HG02943 (cell line): ENCODE measurements at regions not wholly inside any gene's neighbourhood (a gene's known extent, or its start where the extent isn't known, plus 50 kb on each side); places are given as distances from the start of the nearest gene placed in this dataset.
"Not testable (repeated sequence)": the region's sequence is repeated elsewhere in the genome, so short reads cannot be mapped to it uniquely, and the experiment has no call there.

Experiments
- ATAC-seq: cut with Tn5 transposase; IDR thresholded peaks from one replicate; pipeline ENCODE4 v1.9.1; 2021; ENCODE audit warnings: mild to moderate bottlenecking, low read depth, moderate library complexity; ENCODE audit not compliant: unreplicated experiment

DNA sequence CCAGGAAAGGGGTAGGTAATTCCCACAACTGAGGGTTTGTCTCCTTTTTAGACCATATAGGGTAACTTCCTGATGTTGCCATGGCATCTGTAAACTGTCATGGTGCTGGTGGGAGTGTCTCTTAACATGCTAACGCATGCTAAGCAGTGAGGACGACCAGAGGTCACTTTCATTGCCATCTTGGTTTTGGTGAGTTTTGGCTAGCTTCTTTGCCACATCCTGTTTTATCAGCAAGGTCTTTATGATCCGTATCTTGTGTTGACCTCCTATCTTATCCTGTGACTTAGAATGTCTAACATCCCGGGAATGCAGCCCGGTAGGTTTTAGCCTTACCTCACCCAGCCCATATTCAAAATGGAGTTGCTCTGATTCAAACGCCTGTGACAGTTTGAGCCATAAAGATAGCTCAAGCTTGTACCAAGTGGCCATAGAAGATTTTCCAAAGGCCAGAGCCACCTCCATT, 176.0 kb upstream of the NAMPT start:
- no peak for ATAC-seq

DNA sequence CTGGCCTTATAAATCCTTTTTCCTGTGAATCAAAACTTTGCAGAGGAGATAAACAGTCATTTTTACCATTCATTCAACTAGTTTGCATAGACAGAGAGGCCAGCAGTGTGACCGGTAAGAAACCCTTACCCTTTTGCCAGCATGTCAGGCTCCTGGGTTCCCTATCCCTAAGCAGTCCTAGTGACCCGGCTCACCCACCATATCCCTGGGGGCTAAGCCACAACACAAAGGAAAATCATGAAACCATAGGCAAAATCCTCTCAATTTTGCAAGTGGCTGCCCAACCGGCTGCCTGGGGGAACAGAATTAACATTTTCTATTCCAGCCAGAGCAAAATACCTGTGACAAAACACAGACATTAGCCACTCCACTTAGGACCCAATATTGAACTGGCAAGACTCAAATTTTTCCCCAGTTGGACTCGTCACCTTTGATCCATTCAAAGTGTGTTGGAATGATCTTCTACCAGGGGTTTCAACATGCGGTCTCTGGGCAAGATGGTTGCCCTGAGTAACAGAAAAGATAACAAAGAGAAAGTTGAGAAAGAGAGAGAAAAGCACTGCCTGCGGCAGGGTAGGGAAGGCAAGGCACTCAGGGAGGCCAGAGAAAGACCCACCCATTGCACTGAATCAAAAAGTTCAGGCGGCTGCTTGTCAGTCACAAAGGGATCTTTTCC, 174.8 kb upstream of the NAMPT start:
- ATAC-seq, result no peak

DNA sequence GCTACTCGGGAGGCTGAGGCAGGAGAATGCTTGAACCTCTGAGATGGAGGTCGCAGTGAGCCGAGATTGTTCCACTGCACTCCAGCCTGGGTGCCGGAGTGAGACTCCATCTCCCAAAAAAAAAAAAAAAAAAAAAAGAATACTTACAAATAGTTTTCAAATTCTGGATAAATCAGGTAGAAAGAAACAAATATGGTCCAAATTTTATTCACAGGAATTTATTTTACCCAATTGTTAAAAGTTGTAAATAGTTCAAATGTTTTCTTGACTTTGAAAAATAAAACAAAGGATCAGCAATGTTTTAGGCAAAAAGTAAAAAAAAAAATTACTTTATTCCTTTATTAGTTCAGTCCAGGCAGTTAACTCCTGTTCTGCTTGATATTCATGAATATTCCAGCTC, 172.9 kb upstream of the NAMPT start:
- ATAC-seq, result no peak

DNA sequence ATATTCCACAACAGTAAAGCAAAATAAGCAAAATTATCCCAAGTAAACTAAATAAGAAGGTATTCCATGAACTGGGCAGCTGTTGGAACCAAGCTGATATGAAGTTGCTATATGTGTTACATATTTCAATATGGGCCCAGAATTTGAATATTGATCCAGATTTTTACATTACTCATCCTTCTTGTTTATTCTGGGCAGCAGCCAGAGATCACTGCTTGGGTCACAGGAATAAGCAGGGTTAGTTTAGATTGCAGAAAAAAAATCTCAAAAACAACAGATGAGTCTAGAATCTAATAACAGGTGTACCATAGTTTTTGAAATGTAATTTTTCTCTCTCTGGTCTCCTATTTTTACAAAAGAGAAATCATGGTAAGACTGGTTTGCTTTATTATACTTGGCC, 171.5 kb upstream of the NAMPT start:
- no peak for ATAC-seq

DNA sequence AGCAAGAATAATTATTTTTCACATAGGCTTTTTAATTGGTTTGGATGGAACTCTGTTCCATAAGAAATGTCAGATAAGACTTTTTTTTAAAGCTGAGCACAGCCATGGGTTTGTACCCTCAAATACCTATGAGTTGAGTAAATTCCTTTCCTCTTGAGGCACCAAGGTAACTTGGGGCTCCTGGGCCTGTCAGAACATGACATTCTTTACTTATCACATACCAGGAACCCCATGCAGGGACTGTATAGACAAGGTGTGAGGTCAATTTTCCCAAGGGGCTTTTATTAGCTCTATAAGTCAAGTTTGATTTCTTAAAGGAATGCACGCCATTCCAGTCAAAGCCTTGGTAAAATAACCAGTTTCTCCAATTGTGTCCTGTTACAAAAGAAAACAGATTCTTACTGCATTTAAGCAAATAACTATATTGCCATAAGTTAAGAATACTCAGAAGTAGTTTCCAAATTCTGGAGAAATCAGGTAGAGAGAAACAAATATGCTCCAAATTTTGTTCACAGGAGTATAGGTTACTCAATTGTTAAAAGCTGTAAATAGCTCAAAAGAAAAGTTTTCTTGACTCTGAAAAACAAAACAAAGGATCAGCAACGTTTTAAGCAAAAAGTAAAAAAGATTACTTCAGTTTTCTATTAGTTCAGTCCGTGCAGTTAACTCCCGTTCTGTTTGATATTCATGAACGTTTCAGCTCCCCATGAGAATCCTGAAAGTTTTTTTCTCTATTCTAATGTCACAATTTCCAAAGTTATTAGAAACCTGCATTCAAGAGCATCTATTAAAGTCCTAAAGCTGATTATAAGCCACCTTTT, 167.5 kb upstream of the NAMPT start:
- no peak for ATAC-seq

DNA sequence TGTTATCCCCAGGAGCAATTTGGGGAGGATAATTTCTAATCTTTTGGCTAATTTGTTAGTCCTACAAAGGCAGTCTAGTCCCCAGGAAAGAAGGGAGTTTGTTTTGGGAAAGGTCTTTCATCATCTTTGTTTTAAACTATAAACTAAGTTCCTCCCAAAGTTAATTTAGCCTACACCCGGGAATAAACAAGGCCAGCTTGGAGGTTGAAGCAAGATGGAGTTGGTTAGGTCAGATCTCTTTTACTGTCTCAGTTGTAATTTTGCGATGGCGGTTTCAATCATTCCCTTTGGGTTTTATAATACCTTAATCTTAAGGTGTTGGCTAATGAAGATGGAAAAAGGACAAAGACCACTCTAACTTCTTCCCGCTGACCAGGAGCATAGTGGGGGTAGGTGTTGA, 166.4 kb upstream of the NAMPT start:
- ATAC-seq, result no peak

DNA sequence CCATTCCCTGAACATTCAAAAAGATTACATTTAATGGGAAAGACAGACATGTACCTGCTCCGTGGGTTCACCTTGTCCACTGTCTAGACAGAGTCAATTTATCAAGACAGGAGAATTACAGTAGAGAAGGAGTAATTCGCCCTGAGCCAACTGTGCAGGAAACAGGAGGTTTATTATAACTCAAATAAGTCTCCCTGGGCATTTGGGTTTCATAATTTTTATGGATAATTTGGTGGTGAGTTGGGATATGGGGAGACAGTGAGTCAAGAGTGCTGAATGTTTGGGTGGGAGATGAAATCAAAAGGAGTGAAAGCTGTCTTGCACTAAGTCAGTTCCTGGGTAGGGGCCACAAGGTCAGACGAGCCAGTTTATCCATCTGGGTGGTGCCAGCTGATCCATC, 165.9 kb upstream of the NAMPT start:
- ATAC-seq, result no peak

DNA sequence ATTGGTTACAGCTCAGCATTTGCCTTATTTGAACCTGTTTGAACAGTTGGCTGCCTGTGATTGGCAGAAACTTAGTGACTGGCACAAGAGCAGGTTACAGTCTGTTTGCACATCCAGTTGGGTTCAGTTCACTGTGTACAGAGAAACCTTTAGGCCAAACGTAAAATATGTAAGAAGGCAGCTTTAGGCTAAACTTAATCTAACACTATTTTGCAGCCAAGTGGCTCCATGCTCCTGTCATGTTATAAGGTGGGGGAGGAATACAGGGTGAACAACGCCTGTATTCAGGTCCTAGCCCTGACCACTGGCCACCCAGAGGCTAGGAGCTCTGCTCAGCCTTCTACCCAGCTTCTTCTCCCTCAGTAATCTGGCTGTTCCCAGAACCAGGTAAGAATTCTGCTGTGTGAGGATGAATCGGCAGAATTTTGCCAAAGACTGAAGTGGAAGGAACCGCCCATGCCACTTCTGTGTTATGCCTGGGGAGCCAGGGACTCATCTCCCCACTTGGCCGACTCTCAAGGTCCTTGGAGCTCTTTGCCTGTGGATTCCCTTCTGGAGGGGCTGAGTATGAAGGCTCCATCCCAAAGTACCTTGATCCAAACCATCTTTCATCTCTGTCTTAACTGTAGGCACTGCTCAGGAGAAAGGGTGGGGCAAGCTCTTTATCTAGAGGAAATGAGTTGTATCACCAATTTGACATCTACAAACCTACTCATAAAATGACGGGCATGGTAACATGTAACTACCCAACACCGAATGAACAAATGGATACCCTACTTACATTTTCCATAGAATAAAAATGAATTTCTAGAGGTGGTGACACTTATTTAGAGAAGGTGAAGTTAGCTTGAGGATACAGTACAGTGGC, 164.4 kb upstream of the NAMPT start:
- no peak for ATAC-seq

DNA sequence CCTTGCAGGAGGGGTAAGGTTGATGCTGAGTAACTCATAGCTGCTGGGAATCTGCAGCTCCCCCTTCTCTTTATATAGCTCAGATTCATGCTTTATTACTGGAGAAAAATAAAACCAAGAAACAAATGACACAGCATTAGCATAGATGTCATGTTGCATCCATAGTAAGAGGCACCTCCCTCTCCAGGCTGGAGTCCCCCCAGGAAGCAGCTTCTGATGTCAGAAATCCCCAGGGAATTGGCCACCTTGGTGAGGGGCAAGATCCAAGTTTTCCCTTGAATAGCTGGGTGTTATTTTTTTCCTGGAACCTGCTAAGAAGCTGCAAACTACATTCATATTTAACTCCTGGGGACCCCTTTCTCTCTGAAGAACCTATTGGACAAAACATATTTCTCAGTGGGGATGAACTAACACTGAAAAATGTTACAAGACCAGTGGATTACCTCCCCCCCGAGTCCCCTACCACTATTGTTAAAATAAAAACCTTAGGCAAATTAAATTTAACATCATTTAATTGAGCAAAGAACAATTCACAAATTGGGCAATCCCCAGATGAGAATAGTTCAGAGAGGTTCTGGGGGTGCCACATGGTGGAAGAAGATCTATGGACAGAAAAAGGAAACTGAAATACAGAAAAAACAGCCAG, 163.7 kb upstream of the NAMPT start:
- ATAC-seq, result no peak

DNA sequence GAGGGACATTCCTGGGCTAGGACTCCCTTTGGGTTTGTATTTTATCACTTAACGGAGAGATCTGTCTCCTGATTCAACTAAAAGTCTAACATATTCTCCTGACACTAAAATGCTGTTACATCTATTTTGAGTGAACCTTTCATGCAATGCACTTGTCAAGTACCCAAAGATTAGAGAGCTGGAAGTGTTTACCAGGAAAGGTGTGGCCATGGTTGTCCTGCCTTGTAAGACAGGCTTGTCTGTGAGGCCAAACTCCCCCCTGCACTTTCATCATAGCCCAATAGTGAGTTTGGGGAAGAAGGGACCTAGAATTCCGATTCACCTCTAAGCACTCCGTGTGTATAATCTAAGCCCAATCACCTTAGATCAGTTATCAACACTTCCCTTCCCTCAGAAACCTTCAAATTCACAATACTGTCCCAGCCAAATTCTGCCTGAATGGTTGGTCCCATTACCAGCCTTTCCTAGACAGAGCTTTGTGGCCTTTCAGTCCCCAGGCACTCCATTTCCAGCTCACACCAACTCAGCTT, 162.6 kb upstream of the NAMPT start:
- no peak for ATAC-seq

DNA sequence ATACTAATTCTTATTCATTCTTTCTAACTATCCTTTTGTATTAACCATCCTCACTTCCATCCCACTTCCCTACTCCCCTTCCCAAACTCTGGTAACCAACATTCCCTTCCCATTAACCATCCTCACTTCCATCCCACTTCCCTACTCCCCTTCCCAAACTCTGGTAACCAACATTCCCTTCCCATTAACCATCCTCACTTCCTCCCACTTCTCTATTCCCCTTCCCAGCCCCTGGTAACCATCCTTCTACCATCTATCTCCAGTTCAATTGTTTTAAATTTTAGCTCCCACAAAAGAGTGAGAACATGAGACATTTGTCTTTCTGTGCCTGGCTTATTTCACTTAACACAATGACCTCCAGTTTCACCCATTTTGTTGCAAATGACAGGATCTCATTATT, 160.6 kb upstream of the NAMPT start:
- ATAC-seq, result not testable (repeated sequence)

DNA sequence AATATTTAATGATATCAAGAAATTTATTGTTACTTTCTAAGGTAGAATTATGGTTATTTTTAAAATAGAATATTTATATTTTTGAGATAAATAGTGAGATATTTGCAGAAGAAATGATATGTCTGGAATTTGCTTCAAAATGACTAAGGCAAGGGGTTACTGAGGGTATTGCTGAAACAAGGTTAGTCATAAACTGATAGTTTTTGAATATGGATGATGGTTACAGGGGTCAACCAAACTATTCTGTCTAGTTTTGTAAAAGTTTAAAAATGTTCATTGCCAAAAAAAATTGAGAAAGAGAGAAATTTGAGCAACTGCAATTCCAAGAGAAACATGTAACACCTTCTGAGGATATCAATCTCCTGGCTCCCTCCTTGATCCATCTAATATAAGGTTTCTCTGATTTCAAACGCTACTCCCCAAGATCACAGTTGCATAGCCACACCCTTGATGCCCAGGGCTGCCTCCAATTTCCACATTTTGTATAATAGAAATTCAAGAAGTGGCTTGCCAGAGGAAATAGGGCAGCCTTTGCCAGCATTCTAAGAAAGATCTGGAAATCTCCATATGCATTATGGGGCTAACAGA, 159.4 kb upstream of the NAMPT start:
- ATAC-seq, result no peak

DNA sequence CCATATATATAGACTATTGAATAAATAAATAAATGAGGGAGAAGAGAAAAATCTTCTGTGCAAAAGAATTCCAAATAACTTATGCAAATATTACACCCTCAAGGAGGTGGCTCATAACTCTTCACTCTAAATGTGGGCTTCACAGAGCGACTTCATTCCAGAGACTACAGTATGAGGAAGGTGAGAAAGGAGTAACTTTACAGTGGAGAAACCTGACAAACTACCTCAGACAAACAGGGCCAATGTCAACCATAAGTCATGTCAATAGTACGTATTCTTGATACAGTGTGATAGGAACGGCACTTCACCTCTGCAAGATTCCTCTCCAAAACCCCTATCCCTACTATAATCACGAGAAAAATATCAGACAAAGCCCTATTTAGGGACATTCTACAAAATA, 158.4 kb upstream of the NAMPT start:
- ATAC-seq, result no peak

DNA sequence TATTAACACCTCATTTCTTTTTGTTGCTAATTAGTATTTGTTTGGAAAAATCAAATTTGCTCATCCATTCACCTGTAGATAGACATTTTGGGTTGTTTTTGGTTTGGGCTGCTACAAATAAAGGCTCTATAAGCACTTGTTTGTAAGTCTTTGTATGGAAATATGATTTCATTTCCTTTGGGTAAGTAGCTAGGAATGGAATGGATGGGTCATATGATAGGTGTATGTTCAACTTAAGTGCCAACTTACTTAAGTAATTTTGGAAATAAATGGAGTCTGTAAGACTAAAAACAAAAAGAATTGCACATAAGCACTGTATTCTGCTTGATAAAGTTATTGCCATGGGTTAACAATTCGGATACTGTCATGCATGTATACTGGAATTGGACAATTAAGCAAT, 157.7 kb upstream of the NAMPT start:
- ATAC-seq, result no peak

DNA sequence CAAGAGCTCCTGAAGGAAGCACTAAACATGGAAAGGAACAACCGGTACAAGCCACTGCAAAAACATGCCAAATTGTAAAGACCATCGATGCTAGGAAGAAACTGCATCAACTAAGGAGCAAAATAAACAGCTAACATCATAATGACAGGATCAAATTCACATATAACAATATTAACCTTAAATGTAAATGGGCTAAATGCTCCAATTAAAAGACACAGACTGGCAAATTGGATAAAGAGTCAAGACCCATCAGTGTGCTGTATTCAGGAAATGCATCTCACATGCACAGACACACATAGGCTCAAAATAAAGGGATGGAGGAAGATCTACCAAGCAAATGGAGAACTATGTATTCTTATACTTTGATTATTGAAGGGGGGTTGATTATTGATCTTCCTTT, 156.6 kb upstream of the NAMPT start:
- ATAC-seq, result not testable (repeated sequence)

DNA sequence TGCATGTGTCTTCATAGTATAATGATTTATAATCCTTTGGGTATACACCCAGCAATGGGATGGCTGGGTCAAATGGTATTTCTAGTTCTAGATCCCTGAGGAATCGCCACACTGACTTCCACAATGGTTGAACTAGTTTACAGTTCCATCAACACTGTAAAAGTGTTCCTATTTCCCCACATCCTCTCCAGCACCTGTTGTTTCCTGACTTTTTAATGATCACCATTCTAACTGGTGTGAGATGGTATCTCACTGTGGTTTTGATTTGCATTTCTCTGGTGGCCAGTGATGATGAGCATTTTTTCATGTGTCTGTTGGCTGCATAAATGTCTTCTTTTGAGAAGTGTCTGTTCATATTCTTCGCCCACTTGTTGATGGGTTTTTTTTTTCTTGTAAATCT, 152.2 kb upstream of the NAMPT start:
- ATAC-seq, result not testable (repeated sequence)

DNA sequence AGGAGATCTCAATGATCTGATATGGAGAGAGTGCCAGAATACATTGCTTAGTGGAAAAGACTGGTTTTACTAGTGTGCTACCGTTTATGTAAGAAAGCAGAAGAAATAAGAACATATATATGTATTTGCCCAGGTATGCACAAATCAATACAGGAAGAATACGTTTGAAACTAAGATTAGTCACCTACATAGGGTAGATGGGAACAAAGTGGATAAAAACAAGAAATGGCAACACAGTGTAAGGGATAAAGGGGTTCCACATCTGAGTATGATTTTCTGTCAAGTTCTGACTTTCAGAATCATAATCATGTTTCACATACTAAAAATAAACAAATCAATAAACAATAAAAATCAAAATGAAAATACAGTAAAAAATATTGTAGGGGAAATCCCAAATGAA, 148.6 kb upstream of the NAMPT start:
- no peak for ATAC-seq

DNA sequence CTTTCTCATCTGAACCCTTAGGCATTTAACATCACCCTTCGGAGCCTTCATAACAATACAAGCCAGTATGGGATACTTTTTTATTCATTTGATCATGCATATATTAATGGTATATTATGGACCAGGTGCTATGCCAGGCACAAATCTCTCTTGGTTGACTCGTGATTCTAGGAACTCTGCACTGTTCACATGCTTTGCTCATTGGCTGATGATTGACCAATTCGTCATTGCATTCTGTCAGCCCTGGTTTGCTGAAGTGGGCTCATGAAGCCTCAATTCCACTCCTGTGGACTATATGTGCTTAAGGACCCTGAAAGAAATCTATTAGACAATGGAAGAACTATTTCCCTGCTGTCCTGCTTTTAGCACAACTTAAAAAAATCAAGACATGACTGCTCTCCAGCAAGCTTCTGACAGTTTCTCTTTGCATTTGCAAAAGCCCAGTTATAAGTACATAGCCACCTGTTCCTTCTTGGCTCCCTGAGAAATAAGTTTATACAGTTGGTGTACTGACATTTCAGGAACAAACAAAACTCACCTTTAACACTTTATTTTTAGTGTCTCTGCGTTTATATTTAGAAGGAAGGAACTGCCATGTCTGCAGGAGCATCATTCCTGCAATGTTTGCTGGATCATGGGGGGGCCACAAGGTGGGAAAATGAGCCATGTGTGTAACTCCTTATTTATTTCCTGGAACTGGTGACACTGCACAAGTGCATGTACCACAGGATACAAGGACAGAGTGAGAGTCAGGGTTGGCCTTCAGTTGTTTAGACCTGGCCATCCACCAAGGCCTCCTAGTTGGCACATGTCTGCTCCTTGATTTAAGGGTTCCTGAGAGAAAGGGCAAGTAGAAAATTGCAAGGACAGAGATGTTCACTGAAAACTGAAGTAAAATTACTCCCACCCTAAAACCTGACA, 146.0 kb upstream of the NAMPT start:
- ATAC-seq, result no peak

DNA sequence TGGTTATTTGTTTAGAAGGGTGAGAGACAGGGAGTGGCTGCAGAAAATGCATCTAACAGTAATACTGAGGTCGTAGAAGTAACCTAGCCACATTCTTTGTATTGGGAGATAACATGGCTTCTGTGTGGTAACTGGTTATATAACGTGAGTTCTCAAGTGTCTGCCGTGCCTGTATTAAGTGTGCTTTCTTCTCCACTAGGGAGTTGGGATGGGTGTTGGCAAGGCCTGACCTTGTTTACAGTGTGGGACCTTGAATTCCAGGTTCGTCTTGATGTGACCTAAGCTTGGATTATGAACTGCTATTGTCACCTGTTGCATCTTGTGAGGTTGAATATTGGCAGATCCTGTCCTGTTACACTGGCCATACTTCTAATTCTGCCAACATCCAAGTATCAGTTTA, 145.3 kb upstream of the NAMPT start:
- no peak for ATAC-seq
